Fibroblast of lung (primary cell): ENCODE measurements at regions not wholly inside any gene's neighbourhood (a gene's known extent, or its start where the extent isn't known, plus 50 kb on each side); places are given as distances from the start of the nearest gene placed in this dataset.
A peak's percentile ranks its signal among the peaks of the same experiment; 100 is the strongest.

ENCODE experiments used
- DNase-seq, 2 donors: peaks; one replicate each; pipeline versions ENCODE4 v3.0.0 to v3.0.0-alpha.2; 2010; ENCODE audit warnings: low read depth in 2 of 2
- H2AFZ ChIP-seq: 2 replicates; pipeline ENCODE4 v1.5.1; 2012; ENCODE audit warnings: low read length, control low read depth, inconsistent platforms
- H3K27ac ChIP-seq: 2 replicates; pipeline ENCODE4 v1.5.1; 2011; ENCODE audit warnings: low read length, control low read depth; ENCODE audit not compliant: insufficient read depth
- H3K27me3 ChIP-seq: 2 replicates; pipeline ENCODE4 v1.5.1; 2011; ENCODE audit warnings: mild to moderate bottlenecking, low read length; ENCODE audit not compliant: control insufficient read depth, insufficient read depth
- H3K36me3 ChIP-seq: 2 replicates; pipeline ENCODE4 v1.5.1; 2011; ENCODE audit warnings: low read length; ENCODE audit not compliant: control insufficient read depth, insufficient read depth
- H3K4me1 ChIP-seq: 2 replicates; pipeline ENCODE4 v1.5.1; 2011; ENCODE audit warnings: low read length; ENCODE audit not compliant: control insufficient read depth, insufficient read depth; ENCODE audit errors: extremely low read depth
- H3K4me2 ChIP-seq: 2 replicates; pipeline ENCODE4 v1.5.1; 2011; ENCODE audit warnings: low read length, control low read depth; ENCODE audit not compliant: insufficient read depth; ENCODE audit errors: extremely low read depth
- H3K4me3 ChIP-seq, 4 experiments: fragments of 200-600 bp in 1 of 4; sonication (generic) in 1 of 4; replicated peaks in 1 of 4; 2 replicates each; pipeline ENCODE4 v1.5.1; 2011 to 2016; ENCODE audit warnings: low read length in 4 of 4, low read depth in 3 of 4, mild to moderate bottlenecking in 3 of 4, control low read depth in 2 of 4, inconsistent platforms in 1 of 4, mixed read lengths in 1 of 4; ENCODE audit not compliant: insufficient read depth in 1 of 4; ENCODE audit errors: control extremely low read depth in 1 of 4
- H3K79me2 ChIP-seq: 2 replicates; pipeline ENCODE4 v1.5.1; 2012; ENCODE audit warnings: mild to moderate bottlenecking, low read length, inconsistent platforms; ENCODE audit not compliant: control insufficient read depth, insufficient read depth
- H3K9ac ChIP-seq: 2 replicates; pipeline ENCODE4 v1.5.1; 2011; ENCODE audit warnings: mild to moderate bottlenecking, low read length, control low read depth; ENCODE audit not compliant: insufficient read depth
- H3K9me3 ChIP-seq: 2 replicates; pipeline ENCODE4 v1.5.1; 2012; ENCODE audit warnings: low read depth, low read length; ENCODE audit not compliant: control insufficient read depth, insufficient read depth
- H4K20me1 ChIP-seq: 2 replicates; pipeline ENCODE4 v1.5.1; 2011; ENCODE audit warnings: low read length; ENCODE audit not compliant: control insufficient read depth, insufficient read depth; ENCODE audit errors: extremely low read depth
- CTCF ChIP-seq, 2 donors: IDR thresholded peaks in 1 of 2; conservative IDR thresholded peaks in 1 of 2; 1 replicate in 1 of 2; 2 replicates in 1 of 2; pipeline ENCODE4 v1.5.1; 2011 to 2012; ENCODE audit warnings: low read length in 2 of 2, control low read depth in 1 of 2, inconsistent platforms in 1 of 2, low read depth in 1 of 2, mild to moderate bottlenecking in 1 of 2
- EZH2 ChIP-seq: IDR thresholded peaks from 2 replicates; pipeline ENCODE4 v1.5.1; 2012; ENCODE audit warnings: low read length, control low read depth, mild to moderate bottlenecking; ENCODE audit errors: missing control alignments

- Histone ChIP-seq H3K27ac (no peak overlapping the region), H3K27me3 (no peaks in the 10 kb centered on the region), H3K9me3 (no peaks in the 10 kb centered on the region), H3K4me3 (no peak overlapping the region), H2AFZ (no peak overlapping the region), H4K20me1 (no peaks in the 10 kb centered on the region), H3K4me2 (no peak overlapping the region), H3K9ac (no peak overlapping the region), H3K4me1 (no peaks in the 10 kb centered on the region), H3K79me2 (no peaks in the 10 kb centered on the region), H3K36me3 (no peaks in the 10 kb centered on the region)
- TF ChIP-seq CTCF (conservative IDR thresholded peaks at IDR 0.05 in 1 of 2, IDR thresholded peaks at IDR 0.05 in 1 of 2; ENCODE audit: low read depth in 1 of 2, low read length in 2 of 2) (no peak), EZH2 (no peak)
- DNase-seq = peak in 1 of 2 donors; percentile 57
Observed at GRCh38 chr1:98147280-98147679, 226.4 kb upstream of the DPYD start.

GRCh38 chr1:98145655-98146054, 224.8 kb upstream of the DPYD start:
- Histone ChIP-seq H3K9me3 (no peaks in the 10 kb centered on the region), H3K4me2 (no peak overlapping the region), H3K27ac (no peak overlapping the region), H3K27me3 (no peaks in the 10 kb centered on the region), H2AFZ (no peak overlapping the region), H4K20me1 (no peaks in the 10 kb centered on the region), H3K4me1 (no peaks in the 10 kb centered on the region), H3K9ac (no peak overlapping the region), H3K36me3 (no peaks in the 10 kb centered on the region), H3K79me2 (no peaks in the 10 kb centered on the region), H3K4me3 (no peak overlapping the region)
- no peak for TF ChIP-seq CTCF (conservative IDR thresholded peaks at IDR 0.05 in 1 of 2, IDR thresholded peaks at IDR 0.05 in 1 of 2; ENCODE audit: low read depth in 1 of 2, low read length in 2 of 2)
- TF ChIP-seq EZH2 = no peak
- no peak for DNase-seq

- Histone ChIP-seq H3K4me3 (no peak overlapping the region), H3K9me3 (no peaks in the 10 kb centered on the region), H3K4me1 (no peaks in the 10 kb centered on the region), H3K27ac (no peak overlapping the region), H3K4me2 (no peak overlapping the region), H3K36me3 (no peaks in the 10 kb centered on the region), H3K9ac (no peak overlapping the region), H3K27me3 (no peaks in the 10 kb centered on the region), H3K79me2 (no peaks in the 10 kb centered on the region), H4K20me1 (no peaks in the 10 kb centered on the region), H2AFZ (no peak overlapping the region)
- no peak for TF ChIP-seq CTCF (conservative IDR thresholded peaks at IDR 0.05 in 1 of 2, IDR thresholded peaks at IDR 0.05 in 1 of 2; ENCODE audit: low read depth in 1 of 2, low read length in 2 of 2)
- no peak for TF ChIP-seq EZH2
- DNase-seq = no peak
Observed at GRCh38 chr1:98143403-98143802, 222.6 kb upstream of the DPYD start.
